Fibroblast of the aortic adventitia (primary cell): ENCODE measurements at regions not wholly inside any gene's neighbourhood (a gene's known extent, or its start where the extent isn't known, plus 50 kb on each side); places are given as distances from the start of the nearest gene placed in this dataset.
"Not testable (repeated sequence)": the region's sequence is repeated elsewhere in the genome, so short reads cannot be mapped to it uniquely, and the experiment has no call there.

Experiments used
- DNase-seq: peaks from one replicate; pipeline ENCODE4 v3.0.0-alpha.2; 2010; ENCODE audit warnings: low read depth
- H3K4me3 ChIP-seq: 2 replicates; pipeline ENCODE4 v1.5.1; 2011; ENCODE audit warnings: low read depth, mild to moderate bottlenecking, control low read depth, low read length, moderate library complexity
- TF ChIP-seq, protein P1 (sequence below): IDR thresholded peaks from 2 replicates; pipeline ENCODE4 v1.5.1; 2011; ENCODE audit warnings: mild to moderate bottlenecking, low read length, control low read depth, inconsistent platforms; ENCODE audit not compliant: insufficient read depth

- no peak overlapping the region for H3K4me3 ChIP-seq
- no peak for DNase-seq
- TF ChIP-seq, protein P1, sequence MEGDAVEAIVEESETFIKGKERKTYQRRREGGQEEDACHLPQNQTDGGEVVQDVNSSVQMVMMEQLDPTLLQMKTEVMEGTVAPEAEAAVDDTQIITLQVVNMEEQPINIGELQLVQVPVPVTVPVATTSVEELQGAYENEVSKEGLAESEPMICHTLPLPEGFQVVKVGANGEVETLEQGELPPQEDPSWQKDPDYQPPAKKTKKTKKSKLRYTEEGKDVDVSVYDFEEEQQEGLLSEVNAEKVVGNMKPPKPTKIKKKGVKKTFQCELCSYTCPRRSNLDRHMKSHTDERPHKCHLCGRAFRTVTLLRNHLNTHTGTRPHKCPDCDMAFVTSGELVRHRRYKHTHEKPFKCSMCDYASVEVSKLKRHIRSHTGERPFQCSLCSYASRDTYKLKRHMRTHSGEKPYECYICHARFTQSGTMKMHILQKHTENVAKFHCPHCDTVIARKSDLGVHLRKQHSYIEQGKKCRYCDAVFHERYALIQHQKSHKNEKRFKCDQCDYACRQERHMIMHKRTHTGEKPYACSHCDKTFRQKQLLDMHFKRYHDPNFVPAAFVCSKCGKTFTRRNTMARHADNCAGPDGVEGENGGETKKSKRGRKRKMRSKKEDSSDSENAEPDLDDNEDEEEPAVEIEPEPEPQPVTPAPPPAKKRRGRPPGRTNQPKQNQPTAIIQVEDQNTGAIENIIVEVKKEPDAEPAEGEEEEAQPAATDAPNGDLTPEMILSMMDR = no peak
Observed at GRCh38 chr18:76051396-76052226, 443.4 kb downstream of the ZNF516 start.

DNA sequence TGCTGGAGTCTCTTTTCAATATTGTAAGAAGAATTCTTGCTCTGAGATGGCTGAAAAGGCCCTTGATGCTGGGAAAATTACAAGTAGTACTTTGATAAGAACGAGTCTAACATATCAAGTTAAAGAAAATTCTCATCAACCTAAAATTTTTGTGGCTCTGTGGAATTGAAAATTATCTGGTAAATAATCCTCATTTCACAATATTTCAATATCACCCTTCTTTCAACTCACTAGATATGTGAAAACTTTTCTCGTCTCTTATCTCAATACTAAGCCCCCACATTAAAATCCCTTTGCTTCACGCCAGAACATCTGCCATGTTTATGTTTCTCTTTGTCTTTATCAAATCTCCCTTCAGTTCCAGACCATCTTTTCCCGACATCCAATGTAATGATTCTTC lies 448.8 kb downstream of the ZNF516 start:
- TF ChIP-seq, protein P1 = no peak
- no peak for DNase-seq
- no peak overlapping the region for H3K4me3 ChIP-seq

DNA sequence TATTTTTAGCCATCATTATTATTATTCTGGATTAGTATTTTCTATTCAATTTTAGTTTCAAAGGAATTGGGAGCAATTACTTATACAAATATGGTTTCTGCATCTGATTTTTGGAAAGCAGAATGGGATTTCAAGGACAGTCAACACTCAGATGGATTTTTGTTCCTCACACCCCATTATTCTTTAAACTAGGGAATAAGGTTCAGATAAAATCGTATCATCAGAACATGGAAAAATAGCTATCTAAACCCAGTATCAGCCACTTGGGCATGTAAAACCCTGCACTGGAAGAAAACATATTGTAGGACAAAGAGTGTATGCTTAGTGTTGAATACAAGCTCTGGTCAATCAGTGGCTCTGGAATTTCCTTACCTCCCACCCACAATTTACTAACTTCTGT lies 452.5 kb downstream of the ZNF516 start:
- no peak for DNase-seq
- H3K4me3 ChIP-seq = no peak overlapping the region
- TF ChIP-seq, protein P1 = no peak

DNA sequence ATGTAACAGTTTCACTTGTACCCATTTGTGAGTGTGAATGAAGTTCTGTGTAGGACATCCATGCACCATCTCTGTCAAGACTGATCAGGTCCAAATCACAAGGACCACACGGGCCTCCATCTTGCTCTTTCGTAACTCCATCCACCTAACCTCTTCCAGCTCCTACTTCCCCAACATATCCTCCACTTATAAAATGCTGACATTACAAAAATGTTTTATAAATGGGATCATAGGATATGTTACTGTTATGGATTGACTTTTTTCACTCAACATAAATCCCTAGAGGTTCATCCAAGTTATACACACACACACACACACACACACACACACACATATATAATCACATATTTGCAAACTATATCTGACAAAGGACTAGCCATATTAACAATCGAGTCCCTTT lies 476.8 kb downstream of the ZNF516 start:
- TF ChIP-seq, protein P1 = no peak
- DNase-seq = no peak
- no peak overlapping the region for H3K4me3 ChIP-seq

GRCh38 chr18:76013057-76013456 lies 482.0 kb downstream of the ZNF516 start:
- TF ChIP-seq, protein P1 = no peak

GRCh38 chr18:76005632-76006208 lies 489.3 kb downstream of the ZNF516 start:
- no peak overlapping the region for H3K4me3 ChIP-seq
- TF ChIP-seq, protein P1 = no peak
- no peak for DNase-seq

More at GRCh38 chr18:76013057-76013456, 482.0 kb downstream of the ZNF516 start:
- no peak for DNase-seq
- H3K4me3 ChIP-seq = no peak overlapping the region

DNA sequence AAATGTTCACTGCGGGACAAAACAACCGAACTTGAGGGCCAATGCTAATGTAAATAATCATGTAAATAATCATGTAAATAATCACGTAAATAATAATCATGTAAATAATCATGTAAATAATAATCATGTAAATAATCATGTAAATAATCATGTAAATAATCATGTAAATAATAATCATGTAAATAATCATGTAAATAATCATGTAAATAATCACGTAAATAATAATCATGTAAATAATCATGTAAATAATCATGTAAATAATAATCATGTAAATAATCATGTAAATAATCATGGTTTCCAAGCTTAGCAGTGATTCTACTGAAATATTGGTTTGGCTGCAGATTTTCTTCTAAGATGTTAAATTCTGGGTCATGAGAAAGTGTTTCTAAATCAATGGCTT lies 507.1 kb downstream of the ZNF516 start:
- H3K4me3 ChIP-seq, DNase-seq: not testable (repeated sequence)
